ENCODE measurements at regions not wholly inside any gene's neighbourhood (a gene's known extent, or its start where the extent isn't known, plus 50 kb on each side); places are given as distances from the start of the nearest gene placed in this dataset.
A peak's percentile ranks its signal among the peaks of the same experiment; 100 is the strongest.

- TF ChIP-seq CTCF (IDR thresholded peaks at IDR 0.05) (no peak), ZBTB33 (IDR thresholded peaks at IDR 0.05; ENCODE audit: borderline replicate concordance, low read depth) (no peak), RAD21 (IDR thresholded peaks at IDR 0.05; ENCODE audit: low read length) (no peak), NRF1 (IDR thresholded peaks at IDR 0.05; ENCODE audit: low read depth, low read length) (no peak), EZH2phosphoT487 (IDR thresholded peaks at IDR 0.05; ENCODE audit: borderline replicate concordance, low read depth) (no peak), REST (IDR thresholded peaks at IDR 0.05; ENCODE audit: low read depth, low read length) (no peak), YY1 (IDR thresholded peaks at IDR 0.05; ENCODE audit: low read depth) (no peak), TAF1 (IDR thresholded peaks at IDR 0.05; ENCODE audit: borderline replicate concordance, low read depth, low read length) (no peak), TCF12 (IDR thresholded peaks at IDR 0.05) (peak; percentile 67), EP300 (IDR thresholded peaks at IDR 0.05; ENCODE audit: borderline replicate concordance in 1 of 2, low read depth in 1 of 2, low read length in 1 of 2) (peak in 1 of 2 experiments; percentile 56; a peak in 1 of 4 replicates), RXRA (IDR thresholded peaks at IDR 0.05; ENCODE audit: borderline replicate concordance, low read depth) (no peak), USF2 (IDR thresholded peaks at IDR 0.05; ENCODE audit: borderline replicate concordance, low read depth, low read length) (no peak), FOXJ3 (CRISPR knock-in tag; IDR thresholded peaks at IDR 0.05) (no peak), FOXM1 (IDR thresholded peaks at IDR 0.05; ENCODE audit: low read depth) (no peak)
These were observed 1223.2 kb downstream of the OTOL1 start for GRCh38 chr3:162719684-162720341.
